HepG2 (cell line): ENCODE measurements at regions not wholly inside any gene's neighbourhood (a gene's known extent, or its start where the extent isn't known, plus 50 kb on each side); places are given as distances from the start of the nearest gene placed in this dataset.

Source experiments
- ATAC-seq: fragments of 200-7000 bp; cut with Tn5 transposase; 3 replicates; pipeline ENCODE4 v1.9.1; 2020; ENCODE audit warnings: mild to moderate bottlenecking, moderate library complexity
- BruUV-seq: library from RNA; stranded (reverse); fragments of 400-500 nt; replicated peaks from 2 replicates; lab custom pipeline; 2021; lab: Mats Ljungman, UMichigan
- CTCF ChIA-PET: fragments of 300-600 bp; formaldehyde crosslinking; extraction: SDS; loops from one replicate; lab custom pipeline; 2021; ENCODE audit warnings: low total read pairs, inconsistent platforms, low intra/inter-chr PET ratio; lab: Yijun Ruan, JAX
- POLR2A ChIA-PET: fragments of 350-600 bp; sonication (Branson Sonifier 250); formaldehyde crosslinking; loops from one replicate; lab custom pipeline; 2020; ENCODE audit warnings: antibody characterized with exemption, inconsistent platforms; lab: Yijun Ruan, JAX
- DNase-seq: peaks from one replicate; pipeline ENCODE4 v3.0.0-alpha.2; 2015; ENCODE audit warnings: low spot score
- FAIRE-seq: peaks from 3 replicates; lab custom pipeline; 2011; peaks lifted over from hg19 to GRCh38; lab: Jason Lieb, UNC
- H2AFZ ChIP-seq: one replicate; pipeline ENCODE4 v1.6.1; 2011; ENCODE audit warnings: low read length, inconsistent platforms
- H3K27ac ChIP-seq: fragments of 300-600 bp; 3 replicates; pipeline ENCODE4 v1.8.0; 2011; ENCODE audit warnings: mixed run types, mild to moderate bottlenecking, mixed read lengths, low read length, inconsistent platforms; ENCODE audit not compliant: insufficient read depth; ENCODE audit errors: extremely low read length
- H3K27me3 ChIP-seq, 2 experiments: fragments of 200-600 bp in 1 of 2; 2 replicates in 1 of 2; 3 replicates in 1 of 2; pipeline versions ENCODE4 v1.6.0 to v1.8.0; 2011; ENCODE audit warnings: low read length in 2 of 2, mild to moderate bottlenecking in 2 of 2, moderate library complexity in 2 of 2, inconsistent platforms in 1 of 2; ENCODE audit not compliant: insufficient read depth in 2 of 2, control insufficient read depth in 1 of 2
- H3K36me3 ChIP-seq, 2 experiments: fragments of 200-600 bp in 1 of 2; replicated peaks in 1 of 2; 2 replicates in 1 of 2; 3 replicates in 1 of 2; pipeline versions ENCODE4 v1.5.1 to v1.8.0; 2011; ENCODE audit warnings: low read length in 2 of 2, inconsistent platforms in 1 of 2; ENCODE audit not compliant: insufficient read depth in 2 of 2, control insufficient read depth in 1 of 2
- H3K4me1 ChIP-seq: 2 replicates; pipeline ENCODE4 v1.5.1; 2012; ENCODE audit warnings: low read length, inconsistent platforms; ENCODE audit not compliant: insufficient read depth
- H3K4me2 ChIP-seq: 2 replicates; pipeline ENCODE4 v1.6.0; 2011; ENCODE audit warnings: low read depth, low read length, inconsistent platforms
- H3K4me3 ChIP-seq, 3 experiments: fragments of 200-600 bp in 1 of 3; sonication (generic), shearing (Covaris generic) in 1 of 3; replicated peaks in 1 of 3; 2 replicates each; pipeline ENCODE4 v1.5.1; 2011 to 2016; ENCODE audit warnings: low read length in 3 of 3, inconsistent platforms in 2 of 3, low read depth in 2 of 3, mild to moderate bottlenecking in 2 of 3, control low read depth in 1 of 3, mixed read lengths in 1 of 3; ENCODE audit not compliant: insufficient read depth in 1 of 3
- H3K79me2 ChIP-seq: one replicate; pipeline ENCODE4 v1.6.1; 2011; ENCODE audit warnings: low read length, inconsistent platforms; ENCODE audit not compliant: insufficient read depth
- H3K9ac ChIP-seq: 2 replicates; pipeline ENCODE4 v1.6.0; 2011; ENCODE audit warnings: mild to moderate bottlenecking, low read depth, low read length, inconsistent platforms; ENCODE audit not compliant: insufficient read depth
- H3K9me3 ChIP-seq: 2 replicates; pipeline ENCODE4 v1.5.1; 2012; ENCODE audit warnings: mild to moderate bottlenecking, low read length
- H4K20me1 ChIP-seq: 2 replicates; pipeline ENCODE4 v1.6.0; 2011; ENCODE audit warnings: inconsistent platforms, mild to moderate bottlenecking, low read length, moderate library complexity; ENCODE audit not compliant: insufficient read depth
- ATF7 ChIP-seq, 2 experiments: fragments of 450-650 bp in 1 of 2; sonication (generic) in 1 of 2; formaldehyde crosslinking in 1 of 2; IDR thresholded peaks; 2 replicates each; pipeline versions ENCODE4 v1.4.0 to v1.6.1; 2016 to 2020; ENCODE audit warnings: antibody characterized with exemption in 1 of 2, mild to moderate bottlenecking in 1 of 2, missing genetic modification reagents in 1 of 2
- CHD4 ChIP-seq: fragments of 200-600 bp; sonication (generic); IDR thresholded peaks from 2 replicates; pipeline ENCODE4 v1.7.0; 2017; ENCODE audit warnings: mild to moderate bottlenecking, low read length, borderline replicate concordance
- DBP ChIP-seq: sonication (generic); formaldehyde crosslinking; IDR thresholded peaks from 2 replicates; pipeline ENCODE4 v1.4.0; 2020; ENCODE audit warnings: missing genetic modification reagents; ENCODE audit errors: not compliant biosample characterization
- ETV6 ChIP-seq: sonication (generic); formaldehyde crosslinking; conservative IDR thresholded peaks from 2 replicates; pipeline ENCODE4 v1.4.0; 2020; ENCODE audit warnings: missing genetic modification reagents
- MXD1 ChIP-seq: sonication (generic); formaldehyde crosslinking; IDR thresholded peaks from 2 replicates; pipeline ENCODE4 v1.4.0; 2020; ENCODE audit warnings: mild to moderate bottlenecking, missing genetic modification reagents
- RNF219 ChIP-seq: sonication (generic); formaldehyde crosslinking; IDR thresholded peaks from 2 replicates; pipeline ENCODE4 v1.5.0; 2020; ENCODE audit warnings: mild to moderate bottlenecking, missing genetic modification reagents
- SP1 ChIP-seq, 2 experiments: fragments of 450-650 bp in 1 of 2; sonication (generic) in 1 of 2; formaldehyde crosslinking in 1 of 2; IDR thresholded peaks; 2 replicates each; pipeline versions ENCODE4 v1.4.0 to v1.6.1; 2016 to 2020; ENCODE audit warnings: missing genetic modification reagents in 1 of 2
- THAP7 ChIP-seq: sonication (generic); formaldehyde crosslinking; IDR thresholded peaks from 2 replicates; pipeline ENCODE4 v1.8.1; 2023; ENCODE audit warnings: mild to moderate bottlenecking, missing genetic modification reagents
- ZBTB34 ChIP-seq: sonication (generic); formaldehyde crosslinking; IDR thresholded peaks from 2 replicates; pipeline ENCODE4 v1.8.0; 2022; ENCODE audit warnings: mild to moderate bottlenecking, missing genetic modification reagents
- ZNF570 ChIP-seq: sonication (generic); formaldehyde crosslinking; IDR thresholded peaks from 2 replicates; pipeline ENCODE4 v1.4.0; 2020; ENCODE audit warnings: mild to moderate bottlenecking, missing genetic modification reagents, borderline replicate concordance
- ZNF773 ChIP-seq: sonication (generic); formaldehyde crosslinking; IDR thresholded peaks from 2 replicates; pipeline ENCODE4 v1.4.0; 2020; ENCODE audit warnings: missing genetic modification reagents, borderline replicate concordance
- WGBS: methylation state at CpG from one replicate; pipeline ENCODE4 v1.1.6; 2017; ENCODE audit warnings: low lambda C conversion rate; 5-methylcytosine and 5-hydroxymethylcytosine counted together
- in situ Hi-C: cut with HindIII; loops from 2 replicates; pipeline ENCODE4 v1.10.0; 2017; ENCODE audit warnings: low pct_unique_long_range_greater_than_20kb; ENCODE audit not compliant: extremely low pct_ligation_motif_present
- intact Hi-C: fragments of 100-400 bp; cut with micrococcal nuclease; formaldehyde crosslinking; loops from one replicate; pipeline ENCODE4 v1.10.0; 2022; ENCODE audit not compliant: unreplicated experiment

GRCh38 chr4:107349732-107350131 is 313.6 kb upstream of the DKK2 start (continued):
- TF ChIP-seq MXD1 (CRISPR knock-in tag): no peak
- TF ChIP-seq ZBTB34 (CRISPR knock-in tag): no peak
- TF ChIP-seq SP1 (IDR thresholded peaks at IDR 0.05): no peak
- no peak for TF ChIP-seq SP1 (CRISPR knock-in tag; IDR thresholded peaks at IDR 0.05)

- no peak overlapping the region for H2AFZ ChIP-seq
- FAIRE-seq: no peak
These were observed 313.2 kb upstream of the DKK2 start for GRCh38 chr4:107349266-107349665.

More at GRCh38 chr4:107349266-107349665, 313.2 kb upstream of the DKK2 start:
- no peak overlapping the region for H3K4me3 ChIP-seq
- no peak overlapping the region for H3K27ac ChIP-seq
- TF ChIP-seq DBP (CRISPR knock-in tag) (no peak), ATF7 (IDR thresholded peaks at IDR 0.05) (no peak), ATF7 (CRISPR knock-in tag; IDR thresholded peaks at IDR 0.05) (no peak), ZNF570 (CRISPR knock-in tag) (no peak), RNF219 (CRISPR knock-in tag) (no peak), THAP7 (CRISPR knock-in tag) (no peak), CHD4 (no peak), ETV6 (CRISPR knock-in tag) (no peak), ZNF773 (CRISPR knock-in tag) (no peak)
- no TSS peak for BruUV-seq
- no peak for ATAC-seq
- no peaks in the 10 kb centered on the region for H3K27me3 ChIP-seq
- no peak overlapping the region for H3K4me2 ChIP-seq
- H3K36me3 ChIP-seq: no peaks in the 10 kb centered on the region
- no peaks in the 10 kb centered on the region for H4K20me1 ChIP-seq
- no peaks in the 10 kb centered on the region for H3K9me3 ChIP-seq
- no peak overlapping the region for H3K9ac ChIP-seq
- WGBS: 0% methylated on average over 1 of the region's 1 CpG
- ChIA-PET CTCF (no interaction called here), POLR2A (no interaction called here)
- no peaks in the 10 kb centered on the region for H3K79me2 ChIP-seq
- DNase-seq: no peak
- no peaks in the 10 kb centered on the region for H3K4me1 ChIP-seq
- in situ Hi-C loops (no loop called here), intact Hi-C loops (no loop called here)
